ENCODE measurements at regions not wholly inside any gene's neighbourhood (a gene's known extent, or its start where the extent isn't known, plus 50 kb on each side); places are given as distances from the start of the nearest gene placed in this dataset.

DNA sequence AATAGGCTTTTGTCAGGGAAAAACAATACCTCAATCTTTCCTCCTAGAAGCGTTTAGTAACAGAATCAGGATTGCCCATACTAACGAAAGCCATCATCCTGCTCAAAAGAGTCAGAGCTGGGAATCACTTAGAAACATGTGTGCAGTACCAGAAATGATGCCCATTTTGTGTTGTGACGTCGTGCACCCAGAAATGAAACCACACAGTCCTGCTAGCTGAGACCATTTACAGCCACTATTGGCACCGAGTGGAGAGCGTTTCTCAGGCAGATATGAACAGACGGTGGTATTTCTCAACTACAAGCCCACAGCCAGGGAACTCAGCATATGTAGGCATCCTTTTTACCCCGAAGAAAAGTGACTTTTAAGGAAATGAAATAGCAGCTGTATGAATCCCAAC is 284.3 kb upstream of the LRATD1 start:
- DNase-seq (ENCODE audit: low read depth): no peak

DNA sequence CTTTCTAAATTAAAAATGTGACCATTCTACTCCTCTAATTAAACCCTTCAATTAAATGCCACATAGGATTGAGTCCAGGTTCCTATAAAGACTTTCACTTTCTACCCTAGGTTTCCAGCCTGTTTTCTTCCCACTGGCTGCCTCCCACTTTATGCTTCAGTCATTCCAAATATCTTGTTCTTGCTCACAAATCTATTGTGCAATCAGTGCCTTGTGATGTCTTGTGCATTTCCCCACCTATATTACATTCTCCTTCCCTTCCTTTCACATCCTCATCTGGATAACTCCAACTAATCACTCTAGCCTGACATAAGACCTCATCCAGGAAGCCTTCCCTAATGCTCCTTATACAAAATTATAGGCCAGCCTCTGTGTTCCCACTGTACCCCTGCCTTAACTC is 281.7 kb upstream of the LRATD1 start:
- no peak for DNase-seq (ENCODE audit: low read depth)

DNA sequence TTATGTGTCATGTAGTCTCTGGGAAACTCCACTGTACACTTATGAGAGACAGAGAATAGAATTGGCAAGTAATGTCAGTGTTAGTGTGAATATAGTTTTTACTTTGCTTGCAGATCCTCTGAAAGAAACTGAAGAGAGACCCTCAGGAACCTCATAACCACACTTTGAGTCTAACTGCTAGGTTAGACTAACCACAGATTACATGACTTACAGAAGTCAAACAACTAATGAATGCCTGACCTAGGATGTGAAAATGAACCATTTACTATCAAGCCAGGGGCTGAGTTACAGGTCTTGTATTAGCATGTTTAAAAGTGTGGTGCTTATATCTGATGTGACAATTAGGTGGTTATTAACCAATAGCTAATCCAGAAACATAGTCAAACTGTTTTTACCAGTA is 280.4 kb upstream of the LRATD1 start:
- no peak for DNase-seq (ENCODE audit: low read depth)

DNA sequence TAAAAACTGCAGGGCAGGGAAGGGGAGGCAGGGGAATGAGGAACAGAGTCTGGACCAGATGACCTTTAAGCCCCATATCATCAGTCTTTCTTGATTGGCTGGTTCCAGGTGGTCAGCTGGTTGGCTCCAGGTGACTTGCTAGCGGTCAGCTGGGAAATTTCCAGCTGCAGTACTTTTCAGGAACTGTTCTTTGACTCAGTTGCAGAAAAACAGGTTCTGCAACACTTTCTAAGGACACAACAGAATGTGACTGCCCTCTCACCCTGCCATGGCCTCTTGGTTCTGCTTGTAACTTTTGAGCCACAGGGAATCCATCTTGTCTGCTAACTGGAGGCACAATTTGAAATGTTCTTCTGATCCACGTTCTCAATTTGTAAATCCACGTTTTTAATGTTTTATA is 278.3 kb upstream of the LRATD1 start:
- no peak for DNase-seq (ENCODE audit: low read depth)

DNA sequence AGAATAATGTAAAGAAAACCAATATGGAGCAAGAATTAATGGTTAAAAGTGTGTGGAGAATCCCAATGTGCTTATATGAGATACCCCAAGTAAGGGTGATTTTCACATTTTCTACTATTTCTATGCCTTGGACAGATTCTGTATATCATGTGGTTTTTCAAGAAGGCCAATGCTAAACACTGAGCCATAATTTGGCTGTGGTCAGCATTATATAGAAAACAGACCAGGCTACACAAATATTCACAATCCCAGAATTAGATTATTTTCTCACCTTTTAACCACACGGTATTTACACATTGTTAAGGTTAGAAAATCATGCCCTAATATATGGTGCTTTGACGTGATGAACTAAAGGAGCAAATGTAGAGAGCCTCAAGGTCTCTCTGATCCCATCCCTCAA is 277.4 kb upstream of the LRATD1 start:
- no peak for DNase-seq (ENCODE audit: low read depth)

DNA sequence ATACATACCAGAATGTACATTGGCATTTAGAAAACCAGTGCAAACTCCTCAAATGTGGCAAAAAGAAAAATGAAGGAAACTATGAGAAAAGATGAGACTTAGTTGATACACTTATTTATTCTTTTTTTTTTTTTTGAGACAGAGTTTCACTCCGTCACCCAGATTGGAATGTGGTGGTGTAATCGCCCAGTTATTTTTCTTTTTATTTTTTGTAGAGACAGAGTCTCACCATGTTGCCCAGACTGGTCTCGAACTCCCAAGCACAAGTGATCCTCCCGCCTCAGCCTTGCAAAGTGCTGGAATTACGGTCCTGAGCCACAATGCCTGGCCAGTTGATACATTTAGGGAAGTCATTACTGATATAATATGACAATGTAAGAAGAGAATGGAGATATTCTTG is 274.2 kb upstream of the LRATD1 start:
- DNase-seq (ENCODE audit: low read depth): no peak

DNA sequence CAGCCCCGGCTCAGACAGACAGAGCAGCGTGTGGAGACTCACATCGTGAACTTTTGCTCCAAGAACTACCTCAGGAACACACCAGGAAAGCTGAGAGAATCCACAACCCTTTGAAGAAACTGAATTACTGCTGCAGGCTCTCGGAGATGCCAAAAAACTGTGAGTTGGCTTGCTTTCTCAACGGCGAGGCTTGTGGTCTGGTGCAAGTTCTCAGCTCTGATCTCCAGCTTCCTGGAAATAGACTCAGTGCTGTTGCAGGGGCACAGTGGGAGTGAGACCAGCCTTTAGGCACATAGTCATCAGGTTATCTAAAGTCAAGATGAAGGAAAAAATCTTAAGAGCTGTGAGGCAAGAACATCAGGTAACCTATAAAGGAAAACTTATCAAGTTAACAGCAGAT is 273.7 kb upstream of the LRATD1 start:
- DNase-seq (ENCODE audit: low read depth): no peak

DNA sequence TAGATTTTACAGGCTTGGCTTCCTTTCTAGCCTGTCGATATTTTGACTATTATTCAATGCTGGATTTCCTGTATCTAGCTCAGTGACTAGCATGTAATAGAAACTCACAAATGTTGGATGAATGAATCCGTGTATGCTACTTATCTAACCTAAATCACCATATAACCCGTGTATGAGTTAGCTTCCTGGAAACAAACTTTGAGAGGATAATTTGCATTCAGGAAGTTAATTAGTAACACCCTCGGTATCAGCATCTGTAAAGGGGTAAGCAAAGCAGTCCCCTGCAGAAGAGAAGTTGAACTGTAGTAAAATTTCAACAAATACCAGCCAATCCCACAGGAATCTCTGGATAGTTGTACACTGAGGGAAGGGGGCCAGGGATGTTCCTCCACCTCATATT is 269.4 kb upstream of the LRATD1 start:
- no peak for DNase-seq (ENCODE audit: low read depth)

DNA sequence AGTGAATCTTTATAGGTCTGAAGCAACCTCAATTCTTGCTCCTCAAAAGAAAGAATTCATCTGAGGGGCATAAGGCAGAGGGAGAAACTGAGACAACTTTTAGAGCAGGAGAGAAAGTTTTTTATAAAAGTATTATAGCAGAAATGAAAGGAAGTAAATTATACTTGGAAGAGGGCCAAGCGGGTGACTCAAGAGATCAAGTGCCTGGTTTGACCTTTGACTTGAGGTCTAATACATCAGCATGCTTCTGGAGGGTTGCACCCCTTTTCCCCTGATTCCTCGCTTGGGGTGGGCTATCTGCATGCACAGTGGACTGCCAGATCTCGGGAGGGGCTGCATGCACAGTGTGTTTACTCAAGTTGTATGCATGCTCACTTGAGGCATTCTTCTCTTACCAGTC is 268.5 kb upstream of the LRATD1 start:
- no peak for DNase-seq (ENCODE audit: low read depth)

DNA sequence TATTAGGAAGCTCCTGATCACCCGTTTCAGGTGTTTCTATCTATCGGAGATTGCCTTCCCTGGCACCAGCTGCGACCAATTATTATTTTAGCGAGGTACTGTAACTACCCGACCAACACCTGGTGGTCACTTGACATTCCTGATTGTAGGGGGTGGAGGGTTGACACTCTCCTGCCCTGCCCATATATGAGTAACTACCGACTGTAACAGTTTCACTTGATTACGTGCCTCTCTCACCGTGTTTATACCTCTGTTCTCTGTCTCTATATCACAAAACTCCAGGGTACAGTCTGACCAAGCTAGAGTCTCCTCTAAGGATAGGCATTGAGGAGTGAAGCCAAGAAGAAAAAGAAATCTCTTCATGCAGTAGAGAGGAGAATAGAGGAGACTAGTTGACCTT is 268.0 kb upstream of the LRATD1 start:
- no peak for DNase-seq (ENCODE audit: low read depth)

DNA sequence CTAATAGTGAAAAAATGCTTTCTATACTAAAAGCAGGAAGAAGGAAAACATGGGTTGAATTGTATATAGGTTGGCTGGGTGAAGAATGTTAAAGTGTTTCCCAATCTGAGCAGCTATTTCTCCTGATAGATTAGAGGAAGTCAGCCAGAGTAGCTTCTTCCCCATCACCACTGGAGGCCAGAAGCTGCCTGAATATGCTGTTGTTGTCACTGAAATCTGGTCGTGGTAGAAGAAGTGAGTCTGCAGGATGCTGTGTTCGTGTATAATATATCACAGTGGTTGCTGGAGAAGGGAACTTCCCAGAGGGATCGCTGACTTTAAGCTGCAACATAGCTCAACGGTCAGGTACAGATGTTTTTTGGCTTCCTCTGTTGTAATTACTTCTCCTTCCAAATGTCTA is 247.5 kb upstream of the LRATD1 start:
- DNase-seq (ENCODE audit: low read depth): no peak

DNA sequence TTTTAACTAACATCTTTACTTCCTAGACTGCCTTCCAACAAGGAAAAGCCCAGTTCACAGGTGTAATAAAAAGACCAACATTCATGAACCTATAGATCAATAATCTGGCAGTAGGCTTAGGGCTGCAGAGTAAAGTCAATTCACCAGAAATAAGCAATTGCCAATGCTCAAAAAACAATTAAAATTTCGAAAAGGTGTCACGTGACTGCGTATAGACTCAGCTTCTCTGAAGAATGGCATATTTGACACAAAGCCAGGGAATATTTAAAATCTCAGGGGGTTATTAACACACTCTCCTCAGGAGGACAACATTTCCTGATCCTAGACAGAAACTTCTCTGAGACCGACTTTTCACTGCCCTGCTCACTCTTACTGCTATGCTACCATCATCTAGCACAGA is 245.2 kb upstream of the LRATD1 start:
- DNase-seq (ENCODE audit: low read depth): no peak

DNA sequence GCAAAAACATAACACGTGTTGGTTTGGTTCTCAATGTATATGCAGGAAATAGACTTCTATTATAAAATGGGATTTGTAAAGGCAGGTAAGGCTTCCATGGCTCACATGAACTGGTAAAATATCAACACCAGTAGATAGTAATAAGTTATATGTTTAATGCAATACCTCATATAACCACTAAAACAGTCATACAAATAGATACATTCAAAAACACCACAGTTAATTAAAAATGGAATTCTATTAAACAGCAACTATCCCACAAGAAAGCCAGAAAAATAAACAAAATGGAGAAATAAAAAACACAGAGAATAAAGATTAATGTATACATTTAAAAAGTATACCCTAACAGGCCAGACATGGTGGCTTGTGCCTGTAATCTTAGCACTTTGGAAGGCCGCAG is 243.8 kb upstream of the LRATD1 start:
- no peak for DNase-seq (ENCODE audit: low read depth)

DNA sequence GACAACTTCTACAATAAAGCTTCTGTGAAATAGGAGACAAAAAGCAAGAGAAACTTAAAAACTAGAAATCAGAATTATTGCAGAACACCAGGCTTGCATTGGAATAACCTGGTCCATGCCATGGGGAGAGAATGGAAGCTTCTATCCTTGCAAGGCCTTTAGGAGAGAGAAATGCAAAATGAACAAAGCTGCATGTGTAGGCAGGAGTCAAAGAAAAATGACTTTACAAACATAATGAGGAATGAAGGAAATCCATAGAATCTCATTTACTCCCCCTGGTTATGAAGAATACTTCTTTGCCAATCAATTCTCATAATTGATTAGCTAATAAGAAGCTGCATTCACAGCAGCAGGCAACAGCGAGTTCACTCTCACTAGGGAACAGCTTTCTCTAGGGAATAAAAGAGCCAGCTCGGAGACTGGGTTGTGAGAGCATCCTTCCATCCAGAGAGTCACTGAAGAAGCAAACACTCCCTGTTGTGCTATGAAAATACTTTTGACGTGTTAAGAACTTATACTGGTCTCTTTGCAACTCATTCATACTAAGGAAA is 235.9 kb upstream of the LRATD1 start:
- DNase-seq (ENCODE audit: low read depth): no peak

DNA sequence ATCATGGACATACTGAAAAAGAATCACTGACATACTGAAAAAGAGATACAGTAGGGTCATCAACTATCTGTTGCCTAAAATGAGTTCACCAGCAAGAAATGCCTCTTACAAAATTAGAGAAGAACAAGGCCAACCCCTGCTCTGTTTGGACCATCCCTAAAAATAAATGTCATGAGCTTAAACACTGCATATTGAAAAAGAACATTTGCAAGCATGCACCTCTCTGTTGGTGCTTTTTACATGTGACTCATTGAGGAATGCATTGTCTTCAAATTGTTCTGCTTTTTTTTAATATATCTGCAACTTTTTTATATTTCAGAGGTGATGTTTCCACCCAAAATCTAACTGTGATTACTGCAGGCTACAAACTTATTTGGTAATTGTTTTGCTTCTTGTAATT is 233.9 kb upstream of the LRATD1 start:
- no peak for DNase-seq (ENCODE audit: low read depth)

DNA sequence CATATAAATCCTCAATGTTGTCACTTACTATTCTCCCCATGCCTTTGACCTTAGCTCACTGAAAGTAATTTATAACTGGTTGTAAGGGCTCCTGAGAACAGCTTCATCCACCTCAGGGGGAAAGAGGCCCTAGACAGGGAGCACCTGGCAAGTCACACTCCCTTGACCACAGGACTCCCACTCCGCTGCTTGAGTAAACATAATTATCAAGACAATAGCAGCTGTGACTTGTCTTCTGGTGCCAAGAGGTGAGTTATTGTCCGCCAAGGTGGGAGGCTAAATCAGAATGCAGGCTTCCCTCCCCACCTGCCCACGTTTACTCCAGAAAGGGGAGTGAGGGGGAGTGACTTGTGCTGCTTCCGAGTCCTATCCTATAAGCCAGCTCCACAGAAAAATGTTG is 230.6 kb upstream of the LRATD1 start:
- no peak for DNase-seq (ENCODE audit: low read depth)

DNA sequence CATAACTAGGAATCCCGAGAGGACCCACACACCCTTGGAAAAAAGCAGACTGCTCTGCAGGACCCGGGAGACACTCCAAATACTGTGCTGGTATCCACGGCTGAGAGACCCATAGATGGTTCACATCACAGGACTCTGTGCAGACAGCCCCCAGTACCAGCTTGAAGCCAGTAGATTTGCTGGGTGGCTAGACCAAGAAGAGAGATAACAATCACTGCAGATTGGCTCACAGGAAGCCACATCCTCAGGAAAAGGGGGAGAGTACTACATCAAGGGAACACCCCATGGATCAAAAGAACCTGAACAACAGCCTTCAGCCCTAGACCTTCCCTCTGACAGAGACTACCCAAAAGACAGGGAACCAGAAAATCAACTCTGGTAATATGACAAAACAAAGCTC is 223.8 kb upstream of the LRATD1 start:
- DNase-seq (ENCODE audit: low read depth): no peak

DNA sequence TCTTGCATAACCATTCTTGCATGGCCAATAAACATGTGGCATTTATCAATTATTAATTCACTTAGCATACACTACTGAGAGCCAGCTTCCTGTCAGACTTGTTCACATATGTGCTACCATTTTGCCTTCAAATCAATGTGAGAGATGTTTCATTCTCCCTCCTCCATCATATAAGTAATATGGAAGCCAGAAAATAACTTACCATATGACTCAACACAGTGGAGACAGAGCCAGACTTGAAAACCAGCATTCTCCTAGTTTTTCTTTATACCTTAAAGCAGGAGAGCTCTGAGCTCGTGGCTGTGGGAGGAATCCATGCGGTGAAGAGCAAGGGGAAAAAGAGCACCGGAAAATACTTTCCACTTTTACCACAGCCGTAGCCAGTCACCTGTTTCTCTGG is 215.0 kb upstream of the LRATD1 start:
- DNase-seq (ENCODE audit: low read depth): no peak

DNA sequence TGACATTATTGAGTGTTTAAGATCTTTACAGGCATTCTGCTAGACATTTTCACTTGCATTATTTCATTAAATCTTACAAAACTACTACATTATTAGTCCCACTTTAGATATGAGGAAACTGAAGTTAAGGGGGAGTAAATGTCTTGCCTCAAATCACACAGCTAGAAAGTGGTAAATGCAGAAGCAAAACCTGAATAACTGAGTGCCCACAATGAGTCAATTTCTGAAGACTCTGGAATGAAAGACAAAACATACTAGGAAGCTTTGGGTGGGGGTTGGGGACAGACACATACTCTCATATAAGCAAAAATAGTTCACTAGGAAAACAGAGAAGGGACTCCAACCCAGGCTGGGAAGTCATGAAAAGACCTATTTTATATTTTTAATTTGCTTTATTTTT is 214.4 kb upstream of the LRATD1 start:
- DNase-seq (ENCODE audit: low read depth): no peak

DNA sequence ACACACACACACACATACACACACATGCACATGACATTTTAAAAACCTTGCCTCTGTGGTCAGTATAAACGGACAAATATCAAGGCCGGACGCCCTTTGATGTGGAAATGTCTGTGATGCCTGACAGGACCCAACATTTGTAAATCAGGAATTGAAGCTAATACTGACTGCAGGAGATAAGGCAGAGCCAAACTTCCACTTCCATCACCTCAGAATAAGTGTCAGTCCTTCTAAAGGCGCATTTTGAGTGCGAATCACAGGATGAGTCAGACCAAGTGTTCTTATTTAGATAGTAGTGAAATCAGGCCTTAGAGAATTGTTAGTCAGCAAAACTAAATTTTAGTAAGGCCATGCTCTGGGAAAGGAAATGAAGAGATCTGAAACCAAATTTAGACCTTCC is 211.7 kb upstream of the LRATD1 start:
- DNase-seq (ENCODE audit: low read depth): no peak

DNA sequence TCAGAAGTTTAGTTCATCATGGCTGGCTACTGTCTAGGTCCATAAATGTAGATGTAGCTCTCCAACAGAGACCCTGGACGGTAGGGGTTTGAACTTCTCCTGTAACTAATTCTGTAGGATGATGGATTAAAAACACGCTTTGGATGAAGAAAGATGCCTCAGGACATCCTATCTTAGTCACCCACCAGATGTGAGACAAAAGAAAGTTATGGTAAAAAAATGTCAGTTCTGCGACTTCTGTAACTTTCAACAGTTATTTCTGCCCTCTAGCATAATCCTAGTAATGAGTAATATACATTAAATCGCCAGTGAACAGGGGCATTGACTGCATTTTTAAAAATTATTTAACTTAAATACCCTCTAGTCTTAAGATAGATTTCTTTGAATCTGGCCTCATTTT is 210.1 kb upstream of the LRATD1 start:
- DNase-seq (ENCODE audit: low read depth): no peak

DNA sequence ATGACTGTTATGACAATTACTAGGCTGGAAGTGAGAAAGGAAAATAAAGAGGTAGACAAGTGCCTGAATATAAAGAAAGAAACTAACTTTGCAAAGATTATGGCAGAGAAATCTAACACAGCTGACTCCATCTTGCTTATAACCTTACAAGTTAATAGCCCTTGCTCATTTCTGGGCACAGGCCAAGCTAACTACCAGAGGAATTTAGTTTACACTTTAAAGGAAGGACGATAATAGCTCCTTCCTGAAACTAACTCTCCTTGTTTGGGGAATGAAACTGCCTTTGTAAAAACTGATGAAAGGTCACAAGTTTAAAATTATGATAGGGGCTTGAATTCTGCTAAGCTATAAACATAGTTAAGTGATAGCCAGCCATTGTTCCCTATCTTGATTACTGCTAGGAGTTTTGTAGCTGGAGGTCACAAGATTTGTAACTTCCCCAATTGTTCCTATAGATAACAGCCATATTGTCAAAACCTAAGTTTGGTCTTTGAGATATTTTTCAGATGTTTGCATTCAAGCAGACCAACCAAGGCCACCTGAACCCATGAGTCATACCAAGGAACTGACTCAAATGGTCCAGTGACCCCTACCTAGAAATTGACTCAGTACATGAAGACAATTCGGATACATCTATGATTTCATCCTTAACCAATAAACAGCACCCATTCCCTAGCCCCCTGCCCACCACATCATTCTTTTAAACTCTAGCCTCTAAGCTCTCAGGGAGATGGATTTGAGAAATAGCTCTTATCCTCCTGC is 209.2 kb upstream of the LRATD1 start:
- DNase-seq (ENCODE audit: low read depth): no peak

DNA sequence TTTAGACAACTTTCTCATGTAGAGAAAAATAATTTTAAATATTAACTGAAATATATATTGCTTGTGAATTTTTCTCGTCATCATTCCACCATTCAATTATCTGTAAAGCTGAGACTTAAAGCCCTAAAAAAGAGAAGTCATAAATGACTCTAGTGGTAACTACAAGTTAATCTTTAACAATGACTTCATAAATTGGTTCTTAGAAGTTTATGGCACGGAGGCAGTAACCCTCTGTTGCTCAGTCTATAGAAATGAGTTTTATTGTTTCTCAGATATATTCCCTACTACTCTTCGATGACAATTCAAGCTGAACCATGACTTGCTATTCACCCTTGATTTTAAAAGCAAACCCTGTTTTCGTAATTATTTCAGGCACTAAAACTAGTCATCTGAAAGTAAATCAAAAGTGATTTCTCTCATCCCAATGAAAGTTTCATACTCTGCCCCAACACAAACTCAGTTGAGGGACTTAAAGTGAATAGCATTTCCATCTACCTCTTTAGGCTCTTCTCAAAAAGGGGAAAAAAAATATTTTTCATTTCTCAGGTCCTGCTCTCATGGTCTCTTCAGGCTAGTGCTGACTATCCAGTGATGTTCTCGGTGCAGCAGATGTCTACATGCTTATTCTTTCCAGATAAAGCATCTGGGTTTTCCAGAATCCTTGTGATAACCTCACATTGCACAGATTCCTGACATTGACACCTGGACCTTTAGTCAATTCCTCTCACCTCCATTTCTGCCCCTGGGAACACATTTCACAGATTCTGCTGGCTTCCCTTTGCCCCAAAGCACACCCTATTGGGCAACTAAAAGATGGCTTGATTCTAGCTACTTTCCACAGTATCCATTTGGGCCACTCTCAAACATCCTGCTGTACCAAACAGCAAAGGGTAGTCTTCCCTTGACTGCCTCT is 207.8 kb upstream of the LRATD1 start:
- DNase-seq (ENCODE audit: low read depth): no peak
